ENCODE measurements at regions not wholly inside any gene's neighbourhood (a gene's known extent, or its start where the extent isn't known, plus 50 kb on each side); places are given as distances from the start of the nearest gene placed in this dataset.

- TF ChIP-seq RNF219 (CRISPR knock-in tag; IDR thresholded peaks at IDR 0.05) (no peak), CTCF (IDR thresholded peaks at IDR 0.05 in 2 of 3, conservative IDR thresholded peaks at IDR 0.05 in 1 of 3; ENCODE audit: insufficient read depth in 2 of 3, low read depth in 1 of 3, low read length in 3 of 3) (no peak), E2F6 (IDR thresholded peaks at IDR 0.05; ENCODE audit: borderline replicate concordance in 1 of 2, extremely low read depth in 1 of 2, insufficient read depth in 1 of 2, insufficient read length in 1 of 2, low read depth in 1 of 2, low read length in 1 of 2, poor library complexity in 1 of 2, severe bottlenecking in 1 of 2) (no peak), ZFP91 (CRISPR knock-in tag; IDR thresholded peaks at IDR 0.05) (no peak), SRSF1 (IDR thresholded peaks at IDR 0.05; ENCODE audit: low read depth, low read length) (no peak), ZNF124 (CRISPR knock-in tag; IDR thresholded peaks at IDR 0.05) (no peak)
Measured at GRCh38 chr11:120010775-120011174, 127.1 kb downstream of the TRIM29 start (continued).

Data from K562 (cell line).